GM19452 (cell line): ENCODE measurements at regions not wholly inside any gene's neighbourhood (a gene's known extent, or its start where the extent isn't known, plus 50 kb on each side); places are given as distances from the start of the nearest gene placed in this dataset.
"Not testable (repeated sequence)": the region's sequence is repeated elsewhere in the genome, so short reads cannot be mapped to it uniquely, and the experiment has no call there.

Source experiments
- ATAC-seq: cut with Tn5 transposase; IDR thresholded peaks from one replicate; pipeline ENCODE4 v1.9.1; 2021; ENCODE audit not compliant: unreplicated experiment

DNA sequence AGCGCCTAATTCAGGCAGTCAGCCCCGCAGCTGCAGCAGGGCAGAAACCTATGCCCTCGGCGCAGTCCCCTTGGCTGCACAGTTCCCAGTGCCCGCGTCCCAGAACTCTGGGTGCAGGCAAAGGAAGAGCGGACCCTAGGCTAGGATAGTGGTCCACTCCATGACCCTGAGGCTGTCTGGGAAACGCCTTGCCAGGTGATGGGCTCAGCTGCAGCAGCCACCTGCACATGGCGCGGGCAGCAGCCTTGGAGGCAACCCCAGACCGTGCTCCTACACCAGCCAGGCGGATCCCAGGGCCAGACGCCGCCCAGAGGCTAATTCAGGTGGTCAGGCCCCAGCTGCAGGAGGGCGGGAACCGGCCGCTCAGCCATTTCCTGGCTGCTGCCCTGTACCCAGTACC is 83.0 kb downstream of the POTEC start:
- not testable (repeated sequence) for ATAC-seq

DNA sequence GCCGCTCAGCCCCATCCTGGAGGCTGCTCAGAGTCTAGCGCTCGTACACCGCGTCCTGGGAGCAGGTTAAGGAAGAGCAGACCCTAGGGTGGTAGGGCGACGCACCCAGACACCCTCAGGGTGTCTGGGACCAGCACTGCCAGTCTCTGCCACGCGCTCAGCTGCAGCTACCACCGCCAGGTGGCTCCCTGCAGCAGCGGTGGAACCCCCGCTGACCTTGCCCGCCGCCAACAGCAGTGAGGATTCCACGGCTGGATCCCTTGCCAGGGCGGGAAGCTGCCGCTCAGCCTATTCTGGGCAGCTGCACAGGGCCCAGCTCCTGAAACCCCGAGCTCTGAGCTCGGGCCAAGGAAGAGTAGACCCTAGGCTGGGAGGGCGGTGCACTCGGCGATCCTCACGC is 83.6 kb downstream of the POTEC start:
- ATAC-seq = not testable (repeated sequence)

DNA sequence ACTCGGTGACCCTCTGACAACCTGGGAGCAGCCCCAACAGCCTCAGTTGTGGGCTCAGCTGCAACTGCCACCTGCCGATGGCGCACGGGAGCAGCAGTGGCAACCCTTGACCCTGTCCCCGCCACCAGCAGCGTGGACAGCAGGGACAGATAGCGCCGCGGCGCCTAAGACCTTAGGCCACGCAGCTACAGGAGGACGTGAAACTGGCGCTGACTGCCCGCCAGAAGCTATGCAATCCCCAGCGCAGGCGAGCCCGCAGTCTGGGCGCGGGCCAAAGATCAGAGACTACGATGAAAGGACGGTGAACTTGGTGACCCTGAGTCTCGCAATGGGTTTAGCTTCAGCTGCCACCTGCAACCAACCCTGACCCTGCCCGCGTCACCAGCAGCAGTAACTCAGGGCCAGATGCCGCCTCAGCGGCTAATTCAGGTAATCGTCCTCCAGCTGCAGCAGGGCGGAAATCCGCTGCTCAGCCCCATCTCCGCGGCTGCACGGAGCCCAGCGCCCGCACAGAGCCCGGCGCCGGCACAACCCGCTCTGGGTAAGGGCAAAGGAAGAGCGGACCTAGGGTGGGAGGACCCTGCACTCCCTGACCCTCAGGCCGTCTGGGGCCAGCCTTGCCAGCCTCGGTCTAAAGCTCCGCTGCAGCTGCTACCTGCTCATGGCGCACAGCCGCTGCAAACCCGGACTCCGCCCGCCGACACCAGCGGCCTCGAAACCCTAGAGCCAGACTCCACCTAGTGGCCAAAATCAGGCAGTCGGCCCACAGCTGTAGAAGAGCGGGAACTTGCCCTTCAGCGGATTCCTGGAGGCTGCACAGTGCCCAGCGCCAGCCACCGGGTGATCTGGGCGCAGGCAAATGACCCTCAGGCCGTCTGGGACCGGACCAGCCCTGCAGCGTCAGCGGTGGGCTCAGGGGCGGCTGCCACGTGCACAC is 85.1 kb downstream of the POTEC start:
- not testable (repeated sequence) for ATAC-seq

GRCh38 chr18:14450637-14451009 is 92.8 kb downstream of the POTEC start:
- ATAC-seq = not testable (repeated sequence)

GRCh38 chr18:14449995-14450636 is 93.3 kb downstream of the POTEC start:
- not testable (repeated sequence) for ATAC-seq

GRCh38 chr18:14449062-14449461 is 94.3 kb downstream of the POTEC start:
- not testable (repeated sequence) for ATAC-seq

GRCh38 chr18:14447715-14448114 is 95.7 kb downstream of the POTEC start:
- not testable (repeated sequence) for ATAC-seq

- ATAC-seq = not testable (repeated sequence)
Measured at GRCh38 chr18:14435460-14435859, 107.9 kb downstream of the POTEC start.

GRCh38 chr18:14432371-14432770 is 111.0 kb downstream of the POTEC start:
- ATAC-seq = not testable (repeated sequence)

DNA sequence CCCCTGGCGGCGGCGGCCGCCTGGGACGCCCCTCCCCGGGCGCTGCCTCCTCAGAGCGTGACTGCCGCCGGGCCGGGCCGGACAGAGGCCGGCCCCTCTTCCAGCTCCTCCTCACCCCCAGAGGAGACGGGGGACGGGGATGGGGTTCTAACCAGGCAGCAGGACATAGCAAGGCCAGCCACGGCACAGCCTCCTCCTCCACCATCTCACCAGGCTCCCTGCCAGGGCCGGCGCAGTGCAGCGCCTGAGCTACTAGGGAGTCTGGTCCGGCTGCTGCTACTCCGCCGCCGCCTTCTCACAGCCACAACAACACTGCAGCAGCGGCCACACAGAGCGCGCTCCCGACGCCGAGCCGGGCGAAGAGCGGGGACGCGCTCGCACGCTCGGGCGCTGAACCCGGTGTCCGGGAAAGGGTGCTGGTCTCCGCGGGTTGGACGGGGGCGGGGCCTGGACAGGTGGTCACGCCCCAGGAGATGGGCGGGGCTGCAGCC is 112.3 kb downstream of the POTEC start:
- not testable (repeated sequence) for ATAC-seq

GRCh38 chr18:14415806-14416205 is 127.6 kb downstream of the POTEC start:
- not testable (repeated sequence) for ATAC-seq

DNA sequence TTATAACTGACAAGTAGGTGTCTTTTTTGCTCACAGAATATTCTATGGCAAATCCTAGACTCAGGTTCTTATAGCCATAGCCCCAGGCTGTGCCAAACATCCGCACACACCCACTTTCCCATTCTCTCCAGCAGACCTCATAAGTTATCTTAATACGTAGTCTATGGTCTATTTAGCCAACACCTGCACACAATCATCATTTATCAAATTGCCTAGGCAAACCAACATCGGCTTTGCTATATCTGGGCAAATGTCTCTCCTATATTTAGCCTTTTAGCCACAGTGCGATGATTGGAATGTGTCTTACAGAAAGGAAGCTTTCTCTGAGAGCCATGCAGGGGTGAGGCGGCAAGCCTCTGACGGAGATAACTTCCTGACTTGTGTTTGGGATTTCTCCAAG is 128.0 kb downstream of the POTEC start:
- not testable (repeated sequence) for ATAC-seq

DNA sequence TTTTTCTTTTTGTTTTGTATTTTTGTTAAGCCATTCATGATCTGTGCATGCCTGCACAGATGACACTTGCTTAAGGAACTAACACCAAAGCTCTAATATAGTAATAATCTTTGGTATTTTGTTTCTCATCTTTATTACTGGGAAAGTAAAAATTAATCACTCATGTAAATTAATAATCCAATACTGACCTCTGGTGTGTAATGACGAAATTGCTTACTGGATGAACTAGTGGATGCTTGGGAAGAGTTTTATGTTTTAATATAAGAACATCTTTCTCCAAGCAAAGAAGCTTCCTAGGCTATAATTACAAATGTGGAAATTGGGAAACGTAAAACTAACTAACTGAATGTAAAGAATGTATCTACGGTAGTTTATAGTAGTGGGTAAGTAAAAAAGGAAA is 147.9 kb downstream of the POTEC start:
- not testable (repeated sequence) for ATAC-seq

- not testable (repeated sequence) for ATAC-seq
Measured at GRCh38 chr18:14393563-14394103, 149.8 kb downstream of the POTEC start.

DNA sequence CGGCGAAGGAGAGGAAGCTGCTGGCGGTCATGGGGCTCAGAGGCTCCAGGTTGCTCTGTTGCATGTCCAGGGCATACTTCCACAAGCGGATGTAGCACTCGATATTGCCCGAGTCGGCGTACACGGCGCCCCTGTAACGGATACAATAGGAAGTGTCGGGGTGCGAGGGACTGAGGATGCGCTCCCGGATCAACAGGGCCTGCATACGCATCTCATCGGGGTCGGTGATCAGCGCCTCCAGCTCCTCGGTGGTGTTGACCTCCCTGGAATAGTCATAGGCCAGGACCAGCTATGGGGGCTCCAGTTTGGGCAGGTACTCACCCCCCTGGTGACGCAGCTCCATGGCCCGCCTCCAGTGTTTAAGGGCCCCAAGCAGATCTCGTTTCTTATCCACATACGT is 150.8 kb downstream of the POTEC start:
- ATAC-seq = not testable (repeated sequence)

- not testable (repeated sequence) for ATAC-seq
Measured at GRCh38 chr18:14384961-14385360, 158.4 kb downstream of the POTEC start.

DNA sequence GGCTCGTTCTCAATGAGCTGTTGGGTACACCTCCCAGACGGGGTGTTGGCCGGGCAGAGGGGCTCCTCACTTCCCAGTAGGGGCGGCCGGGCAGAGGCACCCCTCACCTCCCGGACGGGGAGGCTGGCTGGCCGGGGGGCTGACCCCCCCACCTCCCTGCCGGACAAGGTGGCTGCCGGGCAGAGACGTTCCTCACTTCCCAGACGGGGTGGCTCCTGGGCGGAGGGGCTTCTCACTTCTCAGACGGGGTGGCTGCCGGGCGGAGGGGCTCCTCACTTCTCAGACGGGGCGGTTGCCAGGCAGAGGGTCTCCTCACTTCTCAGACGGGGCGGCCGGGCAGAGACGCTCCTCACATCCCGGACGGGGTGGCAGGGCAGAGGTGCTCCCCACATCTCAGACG is 160.7 kb downstream of the POTEC start:
- not testable (repeated sequence) for ATAC-seq

DNA sequence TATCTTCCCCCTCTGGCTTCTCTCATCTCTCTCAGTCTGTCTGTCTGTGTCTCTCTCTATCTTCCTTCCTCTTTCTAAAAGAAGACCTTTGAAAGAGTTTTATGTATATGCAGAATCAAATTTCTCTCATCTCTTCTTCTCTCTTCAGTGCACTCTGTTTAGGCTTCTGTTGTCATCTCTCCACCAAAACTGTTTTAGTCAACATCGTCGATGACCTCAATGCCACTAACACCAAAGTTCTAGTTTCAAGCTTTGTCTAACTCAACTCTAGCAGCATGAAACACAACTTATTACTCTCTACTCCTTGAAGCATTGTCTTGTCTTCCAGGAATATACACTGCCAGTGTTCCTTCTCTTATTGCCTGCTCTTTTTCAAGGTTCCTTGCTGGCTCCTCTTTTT is 163.9 kb downstream of the POTEC start:
- ATAC-seq = not testable (repeated sequence)

DNA sequence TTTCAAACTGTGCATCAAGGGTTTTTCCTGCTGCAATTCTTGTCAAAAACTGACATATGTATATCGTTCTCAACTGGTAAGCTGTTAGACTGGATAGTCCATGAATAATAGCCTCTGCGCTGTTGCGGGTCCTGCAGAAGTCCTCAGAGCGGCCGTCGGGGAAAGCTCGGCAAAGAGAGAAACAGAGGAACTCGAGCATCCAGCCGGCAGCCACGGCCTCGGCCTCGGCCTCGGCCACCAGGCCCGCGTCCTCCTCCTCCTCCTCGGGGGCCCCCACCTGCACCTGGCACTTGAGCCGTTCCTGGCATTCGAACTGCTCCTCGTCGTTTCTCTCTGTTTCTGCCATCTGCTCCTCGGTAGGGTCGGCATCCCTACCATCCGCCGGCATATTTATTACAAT is 165.0 kb downstream of the POTEC start:
- not testable (repeated sequence) for ATAC-seq

GRCh38 chr18:14361346-14361745 is 182.1 kb downstream of the POTEC start:
- not testable (repeated sequence) for ATAC-seq

- not testable (repeated sequence) for ATAC-seq
Measured at GRCh38 chr18:14357553-14358297, 185.7 kb downstream of the POTEC start.
